Iris pigment epithelial cell (primary cell): ENCODE measurements at regions not wholly inside any gene's neighbourhood (a gene's known extent, or its start where the extent isn't known, plus 50 kb on each side); places are given as distances from the start of the nearest gene placed in this dataset.

Source experiments
- DNase-seq: peaks from one replicate; pipeline ENCODE4 v3.0.0-alpha.2; 2011; ENCODE audit warnings: low read depth

GRCh38 chr6:14965424-14966075, 280.3 kb upstream of the JARID2 start:
- no peak for DNase-seq

DNA sequence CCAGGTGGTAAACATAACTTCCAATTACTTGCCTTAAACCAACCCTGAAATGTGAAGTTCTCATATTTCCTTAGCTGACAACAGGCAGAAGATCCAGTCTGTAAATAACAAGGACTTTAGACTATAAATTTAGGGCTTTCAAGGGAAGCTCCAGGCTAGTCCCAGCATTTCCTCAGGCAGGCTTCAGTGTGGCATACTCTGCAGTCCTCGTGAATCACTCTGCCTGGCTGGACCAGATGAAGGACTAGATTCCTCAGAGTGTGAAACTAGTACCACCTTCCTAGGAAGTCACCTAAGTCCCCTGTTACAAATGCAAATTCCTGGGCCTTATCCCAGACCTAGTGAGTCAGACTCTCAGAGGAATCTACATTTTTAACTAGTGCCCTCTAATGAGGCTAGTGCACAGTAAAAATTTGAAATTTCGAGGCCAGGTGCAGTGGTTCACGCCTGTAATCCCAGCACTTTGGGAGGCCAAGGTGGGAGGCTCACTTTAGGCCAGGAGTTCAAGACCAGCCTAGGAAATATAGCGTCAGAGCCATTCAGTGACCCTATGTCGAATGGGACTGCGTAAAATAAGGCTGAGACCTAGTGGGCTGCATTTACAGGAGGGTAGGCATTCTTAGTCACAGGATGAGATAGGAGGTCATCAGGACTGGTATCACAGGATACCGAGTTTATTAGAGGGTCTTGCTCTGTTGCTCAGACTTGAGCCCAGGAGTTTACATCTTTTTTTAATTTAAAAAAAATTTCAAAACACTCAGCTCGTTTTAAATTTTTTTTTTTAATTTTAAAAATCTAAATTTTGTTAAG, 279.6 kb upstream of the JARID2 start:
- DNase-seq = no peak

DNA sequence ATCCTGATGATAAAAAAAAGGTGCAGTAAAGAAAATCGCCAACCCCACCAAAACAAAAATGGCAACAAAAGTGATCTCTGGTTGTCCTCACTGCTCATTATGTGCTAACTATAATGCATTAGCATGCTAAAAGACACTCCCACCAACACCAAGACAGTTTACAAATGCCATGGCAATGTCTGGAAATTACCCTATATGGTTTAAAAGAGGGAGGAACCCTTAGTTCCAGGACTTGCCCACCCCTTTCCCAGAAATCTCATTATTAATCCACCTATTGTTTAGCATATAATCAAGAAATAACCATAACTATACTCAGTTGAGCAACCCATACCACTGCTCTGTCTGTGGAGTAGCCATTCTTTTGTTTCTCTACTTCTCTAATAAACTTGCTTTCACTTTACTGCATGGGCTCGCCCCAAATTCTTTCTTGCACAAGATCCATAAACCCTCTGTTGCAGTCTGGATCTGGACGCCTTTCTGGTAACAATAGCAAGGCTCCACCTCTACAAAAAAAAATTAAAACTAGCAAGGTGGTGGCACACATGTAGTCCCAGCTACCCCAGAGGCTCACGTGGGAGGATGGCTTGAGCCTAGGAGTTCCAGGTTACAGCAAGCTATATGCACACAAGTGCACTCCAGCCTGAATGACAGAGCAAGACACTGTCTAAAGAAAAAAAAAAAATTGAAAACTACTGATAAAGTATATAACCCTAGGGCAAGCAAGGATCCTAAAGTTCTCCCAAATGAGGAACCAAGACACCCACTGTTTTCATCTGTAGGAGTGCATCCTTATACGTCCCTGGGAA, 278.8 kb upstream of the JARID2 start:
- no peak for DNase-seq

- DNase-seq = no peak
Observed at GRCh38 chr6:14968056-14968637, 277.7 kb upstream of the JARID2 start.

DNA sequence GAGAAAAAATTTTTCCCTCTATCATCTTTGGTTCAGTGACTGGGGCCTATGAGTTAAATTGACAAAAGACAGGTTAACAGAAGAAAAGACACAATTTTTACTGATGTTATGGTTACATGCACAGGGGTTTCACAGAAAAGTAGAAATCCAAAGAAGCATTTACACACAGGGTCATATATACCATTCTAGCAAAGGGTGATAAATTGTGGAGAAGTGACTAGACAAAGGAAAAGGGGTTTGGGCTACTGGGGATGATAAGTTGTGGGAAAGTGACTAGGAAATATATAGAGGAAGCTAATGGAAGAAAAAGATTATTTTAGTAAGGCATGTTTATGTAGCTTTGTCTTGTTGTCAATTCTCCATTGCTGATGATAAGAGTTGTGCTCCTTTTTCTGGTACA, 276.7 kb upstream of the JARID2 start:
- DNase-seq = no peak

DNA sequence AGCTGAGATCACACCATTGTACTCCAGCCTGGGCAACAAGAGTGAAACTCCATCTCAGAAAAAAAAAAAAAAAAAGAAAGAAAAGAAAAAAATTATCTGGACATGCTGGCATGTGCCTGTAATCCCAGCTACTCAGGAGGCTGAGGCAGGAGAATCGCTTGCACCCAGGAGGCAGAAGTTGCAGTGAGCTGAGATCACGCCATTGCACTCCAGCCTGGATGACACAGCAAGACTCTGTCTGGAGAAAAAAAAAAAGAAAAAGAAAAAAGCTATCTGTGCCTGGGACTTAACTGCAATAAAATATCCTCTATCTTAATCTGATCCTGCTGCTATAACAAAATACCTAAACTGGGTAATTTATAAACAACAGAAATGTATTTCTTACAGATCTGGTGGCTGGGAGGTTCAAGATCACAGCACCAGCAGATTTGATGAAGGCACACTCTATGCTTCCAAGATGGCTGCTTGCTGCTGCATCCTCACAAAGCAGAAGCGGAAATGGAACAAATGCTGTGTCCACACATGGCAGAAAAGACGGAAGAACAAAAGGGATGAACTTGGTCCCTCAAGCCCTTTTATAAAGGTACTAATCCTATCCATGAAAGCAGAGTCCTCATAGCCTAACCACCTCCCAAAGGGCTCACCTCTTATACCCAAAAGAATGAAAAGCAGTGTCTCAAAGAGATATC, 273.3 kb upstream of the JARID2 start:
- no peak for DNase-seq

GRCh38 chr6:14974372-14974771, 271.5 kb upstream of the JARID2 start:
- no peak for DNase-seq

- DNase-seq = no peak
Observed at GRCh38 chr6:14974792-14975470, 270.9 kb upstream of the JARID2 start.

GRCh38 chr6:14975471-14975817, 270.4 kb upstream of the JARID2 start:
- DNase-seq = no peak

DNA sequence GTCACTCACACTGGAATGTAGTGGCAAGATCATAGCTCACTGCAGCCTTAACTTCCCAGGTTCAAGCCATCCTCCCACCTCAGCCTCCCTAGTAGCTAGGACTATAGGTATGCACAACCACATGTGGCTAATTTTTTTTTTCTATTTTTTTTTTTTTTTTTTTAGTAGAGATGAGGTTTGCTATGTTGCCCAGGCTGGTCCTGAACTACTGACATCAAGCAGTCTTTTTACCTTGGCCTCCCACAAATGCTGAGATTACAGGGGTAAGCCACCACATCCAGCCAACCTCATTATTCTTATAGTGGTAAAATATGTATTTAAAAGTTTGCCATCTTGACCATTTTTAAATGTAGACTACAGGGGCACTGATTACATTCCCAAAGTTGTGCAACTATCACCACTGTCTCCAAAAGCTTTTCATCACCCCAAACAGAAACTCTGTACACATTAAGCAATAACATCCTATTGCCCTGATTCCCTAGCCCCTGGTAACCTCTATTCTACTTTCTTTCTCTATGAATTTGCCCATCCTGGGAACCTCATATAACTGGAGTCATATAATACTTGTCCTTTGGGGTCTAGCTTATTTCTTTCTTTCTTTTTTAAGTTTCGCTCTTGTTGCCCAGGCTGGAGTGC, 268.0 kb upstream of the JARID2 start:
- DNase-seq = no peak

DNA sequence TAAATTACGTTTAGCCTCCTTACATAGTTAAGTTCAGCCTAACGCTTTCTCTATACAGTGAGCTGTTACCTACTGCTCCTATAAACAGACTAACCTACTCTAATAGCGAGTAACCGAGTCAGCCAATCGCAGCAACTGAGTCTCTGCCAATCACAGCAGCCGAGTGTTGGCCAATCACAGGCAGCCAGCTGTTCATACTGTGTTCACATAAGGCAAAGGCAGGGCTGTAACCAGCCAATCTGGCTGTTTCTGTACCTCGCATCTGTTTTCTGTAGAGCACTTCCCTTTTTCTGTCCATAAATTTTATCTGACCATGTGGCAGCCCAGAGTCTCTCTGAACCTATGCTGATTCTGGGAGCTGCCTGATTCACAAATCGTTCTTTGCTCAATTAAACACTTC, 263.9 kb upstream of the JARID2 start:
- no peak for DNase-seq

- no peak for DNase-seq
Observed at GRCh38 chr6:14983599-14984518, 262.0 kb upstream of the JARID2 start.

GRCh38 chr6:14984519-14984853, 261.4 kb upstream of the JARID2 start:
- DNase-seq = peak; percentile 34

- no peak for DNase-seq
Observed at GRCh38 chr6:14985366-14985765, 260.5 kb upstream of the JARID2 start.

- no peak for DNase-seq
Observed at GRCh38 chr6:14986370-14986769, 259.5 kb upstream of the JARID2 start.

DNA sequence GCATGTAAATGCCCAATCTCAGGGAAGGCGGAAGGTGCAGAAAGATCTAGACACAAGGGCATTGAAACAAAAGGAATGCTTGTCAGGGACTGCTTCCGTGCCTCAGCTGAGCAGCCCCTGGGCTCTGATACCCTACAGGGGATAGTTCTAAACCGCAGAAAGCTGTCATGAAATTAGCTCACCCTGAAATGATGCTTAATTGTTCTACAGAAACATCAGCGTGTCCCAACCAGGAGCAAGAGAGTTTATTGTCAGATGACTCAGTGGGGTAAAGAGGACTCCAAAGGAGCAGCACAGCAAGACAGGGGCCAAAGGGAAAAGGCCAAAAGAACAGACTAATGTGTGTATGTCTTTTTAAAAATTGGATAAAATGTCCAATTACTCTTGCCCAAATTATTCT, 258.4 kb upstream of the JARID2 start:
- no peak for DNase-seq

GRCh38 chr6:14992382-14992781, 253.5 kb upstream of the JARID2 start:
- no peak for DNase-seq

DNA sequence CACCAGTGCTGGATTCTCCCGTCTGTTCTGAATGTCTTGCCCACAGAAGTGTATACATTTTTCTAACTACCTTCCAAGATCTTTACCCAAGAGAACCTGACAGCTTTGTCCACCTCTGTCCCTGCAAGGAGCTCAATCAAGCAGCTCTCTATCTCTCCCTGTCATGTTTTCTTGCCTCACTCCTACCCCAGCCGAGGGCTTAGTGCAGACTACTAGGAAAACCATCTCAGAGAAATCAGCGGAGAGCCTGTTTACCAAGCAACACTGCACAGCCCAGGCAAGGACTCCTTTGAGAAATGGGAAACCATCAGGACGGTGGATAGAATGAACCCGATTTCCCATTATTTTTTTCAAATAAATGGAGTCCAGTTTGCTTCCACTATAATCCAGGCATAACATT, 250.7 kb upstream of the JARID2 start:
- DNase-seq = no peak

DNA sequence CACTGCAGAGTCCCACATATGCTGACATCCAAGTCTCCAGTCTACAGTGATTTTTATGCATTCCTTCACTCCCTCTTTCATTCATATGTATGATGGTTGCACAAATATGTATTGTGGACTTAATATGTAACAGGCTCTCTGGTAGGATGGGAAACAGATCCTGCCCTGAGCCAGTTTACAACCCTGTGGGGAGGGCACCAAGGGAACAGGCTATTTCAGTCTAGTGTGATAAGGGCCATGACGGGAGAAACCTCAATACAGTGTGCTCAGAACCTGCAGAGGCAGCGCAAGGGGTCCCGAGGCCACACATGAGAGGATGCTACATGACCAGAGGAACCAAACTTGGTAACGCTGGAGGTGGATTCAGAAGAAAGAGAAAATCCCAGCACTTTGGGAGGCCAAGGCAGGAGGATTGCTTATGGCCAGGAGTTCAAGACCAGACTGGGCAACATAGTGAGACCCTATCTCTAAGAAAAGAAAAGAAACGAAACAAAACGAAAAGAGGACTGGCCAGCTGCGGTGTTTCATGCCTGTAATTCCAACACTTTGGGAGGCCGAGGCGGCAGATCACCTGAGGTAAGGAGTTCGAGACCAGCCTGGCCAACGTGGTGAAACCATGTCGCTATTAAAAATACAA, 249.8 kb upstream of the JARID2 start:
- no peak for DNase-seq

GRCh38 chr6:14996892-14997291, 249.0 kb upstream of the JARID2 start:
- DNase-seq = no peak
